AG04449 (cell line): ENCODE measurements at regions not wholly inside any gene's neighbourhood (a gene's known extent, or its start where the extent isn't known, plus 50 kb on each side); places are given as distances from the start of the nearest gene placed in this dataset.
A peak's percentile ranks its signal among the peaks of the same experiment; 100 is the strongest.

Experiments
- CTCF ChIA-PET: fragments of 350-600 bp; formaldehyde crosslinking; extraction: SDS; loops from one replicate; lab custom pipeline; 2021; ENCODE audit warnings: antibody characterized with exemption; lab: Yijun Ruan, JAX
- POLR2A ChIA-PET: fragments of 400-600, 350-600 bp; formaldehyde crosslinking; extraction: SDS; loops from one replicate; lab custom pipeline; 2020; ENCODE audit warnings: antibody characterized with exemption, inconsistent platforms; lab: Yijun Ruan, JAX
- DNase-seq: peaks from one replicate; pipeline ENCODE4 v3.0.0-alpha.2; 2010; ENCODE audit warnings: low read depth, low spot score
- H3K4me3 ChIP-seq: 2 replicates; pipeline ENCODE4 v1.5.1; 2011; ENCODE audit warnings: low read depth, mild to moderate bottlenecking, control low read depth, low read length
- CTCF ChIP-seq: IDR thresholded peaks from one replicate; pipeline ENCODE4 v1.5.1; 2011; ENCODE audit warnings: mild to moderate bottlenecking, moderate library complexity, low read length, control low read depth, inconsistent platforms; ENCODE audit not compliant: insufficient read depth; ENCODE audit errors: missing control alignments

- no peak overlapping the region for H3K4me3 ChIP-seq
- no peak for TF ChIP-seq CTCF
- ChIA-PET POLR2A (no interaction called here), CTCF (interaction anchor here (1.6 kb wide), 1 partner anchor 552 kb away, joined by 5 read pairs; no protein-coding TSS in a partner anchor)
- DNase-seq = no peak
These were observed 78.1 kb downstream of the SCG2 start for GRCh38 chr2:223524066-223524465.

- CTCF ChIA-PET = no interaction called here
- no peak for TF ChIP-seq CTCF
- POLR2A ChIA-PET = no interaction called here
- H3K4me3 ChIP-seq = no peak overlapping the region
- no peak for DNase-seq
These were observed 76.1 kb downstream of the SCG2 start for GRCh38 chr2:223526106-223526505.

- TF ChIP-seq CTCF = no peak
- POLR2A ChIA-PET = interaction anchor here (0.6 kb wide), 1 partner anchor 72 kb away, joined by 3 read pairs; no protein-coding TSS in a partner anchor
- DNase-seq = peak; percentile 33
- no peak overlapping the region for H3K4me3 ChIP-seq
- CTCF ChIA-PET = interaction anchor here (2.1 kb wide), 1 partner anchor 270 kb away, joined by 4 read pairs; no protein-coding TSS in a partner anchor
These were observed 74.1 kb downstream of the SCG2 start for GRCh38 chr2:223528036-223528435.

DNA sequence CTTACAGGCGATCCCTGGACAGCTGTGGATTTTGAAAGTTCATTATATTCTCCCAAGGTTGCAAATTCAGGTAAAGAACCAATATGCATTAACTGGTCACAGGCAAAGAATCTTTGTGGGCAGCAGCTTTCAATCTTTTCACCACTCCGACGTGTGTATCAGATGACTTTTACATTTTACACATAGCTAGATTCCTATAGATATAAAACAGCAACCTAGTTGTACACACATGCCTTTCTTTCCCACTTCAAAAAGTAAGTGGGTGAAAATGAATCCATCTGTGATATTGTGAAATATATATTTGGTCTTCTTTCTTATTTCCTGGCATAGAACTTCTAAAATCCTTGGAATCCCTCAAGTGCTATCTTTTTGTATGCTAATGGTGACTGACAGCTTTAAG lies 72.5 kb downstream of the SCG2 start:
- ChIA-PET CTCF (interaction anchor here (2.1 kb wide), 1 partner anchor 268 kb away, joined by 4 read pairs; no protein-coding TSS in a partner anchor), POLR2A (no interaction called here)
- H3K4me3 ChIP-seq = no peak overlapping the region
- no peak for TF ChIP-seq CTCF
- peak; percentile 19 for DNase-seq

GRCh38 chr2:223530811-223531210 lies 71.3 kb downstream of the SCG2 start:
- no peak for TF ChIP-seq CTCF
- no peak overlapping the region for H3K4me3 ChIP-seq
- POLR2A ChIA-PET = no interaction called here
- CTCF ChIA-PET = interaction anchor here (0.6 kb wide), 1 partner anchor 557 kb away, joined by 3 read pairs; no protein-coding TSS in a partner anchor
- no peak for DNase-seq

GRCh38 chr2:223532161-223532560 lies 70.0 kb downstream of the SCG2 start:
- CTCF ChIA-PET = interaction anchor here (1.1 to 1.4 kb wide), 2 partner anchors 9 to 10 kb away, joined by 3 to 5 read pairs; no protein-coding TSS in a partner anchor
- H3K4me3 ChIP-seq = no peak overlapping the region
- POLR2A ChIA-PET = no interaction called here
- TF ChIP-seq CTCF = no peak
- no peak for DNase-seq
